Breast epithelium (tissue), 3 donors: ENCODE measurements at regions not wholly inside any gene's neighbourhood (a gene's known extent, or its start where the extent isn't known, plus 50 kb on each side); places are given as distances from the start of the nearest gene placed in this dataset.

Source experiments
- CTCF ChIP-seq, 3 donors: fragments of 450-650 bp; IDR thresholded peaks; one replicate each; pipeline ENCODE4 v1.5.1; 2016 to 2017; ENCODE audit warnings: antibody characterized with exemption in 3 of 3, mild to moderate bottlenecking in 3 of 3, moderate library complexity in 3 of 3
- POLR2A ChIP-seq: fragments of 450-650 bp; IDR thresholded peaks from one replicate; pipeline ENCODE4 v1.6.1; 2016; ENCODE audit warnings: antibody characterized with exemption, mild to moderate bottlenecking, moderate library complexity
- POLR2AphosphoS5 ChIP-seq, 3 donors: sonication (generic); formaldehyde crosslinking; IDR thresholded peaks; one replicate each; pipeline ENCODE4 v1.6.1; 2017; ENCODE audit warnings: antibody characterized with exemption in 3 of 3

GRCh38 chr16:73193464-73193863, 145.5 kb upstream of the ZFHX3 start:
- TF ChIP-seq CTCF (IDR thresholded peaks at IDR 0.05) (no peak), POLR2A (no peak), POLR2AphosphoS5 (IDR thresholded peaks at IDR 0.05) (no peak)
